CD4-positive, alpha-beta T cell (primary cell): ENCODE measurements at regions not wholly inside any gene's neighbourhood (a gene's known extent, or its start where the extent isn't known, plus 50 kb on each side); places are given as distances from the start of the nearest gene placed in this dataset.

Source experiments
- ATAC-seq: fragments of 200-7000 bp; cut with Tn5 transposase; one replicate; pipeline ENCODE4 v1.10.0; 2022; ENCODE audit warnings: mild to moderate bottlenecking; ENCODE audit not compliant: poor library complexity
- CTCF ChIA-PET: fragments of 350-600 bp; sonication (Branson Sonifier 250); formaldehyde crosslinking; loops from one replicate; lab custom pipeline; 2021; ENCODE audit warnings: antibody characterized with exemption, inconsistent platforms; lab: Charles Lee
- POLR2A ChIA-PET: fragments of 350-600 bp; sonication (Branson Sonifier 250); formaldehyde crosslinking; loops from one replicate; lab custom pipeline; 2021; ENCODE audit warnings: antibody characterized with exemption, inconsistent platforms; lab: Charles Lee
- DNase-seq, 14 experiments: peaks; one replicate each; pipeline ENCODE4 v3.0.0-alpha.2; 2013 to 2020; ENCODE audit warnings: mixed read lengths in 2 of 14
- H3K27ac ChIP-seq, 2 donors: one replicate each; pipeline versions ENCODE4 v1.5.1 to v1.7.0; 2013; ENCODE audit warnings: low read length in 2 of 2, low read depth in 1 of 2, mild to moderate bottlenecking in 1 of 2
- H3K27me3 ChIP-seq, 2 experiments: 1 replicate in 1 of 2; 2 replicates in 1 of 2; pipeline versions ENCODE4 v1.6.1 to v1.7.0; 2013; ENCODE audit warnings: low read length in 2 of 2, control low read depth in 1 of 2, mild to moderate bottlenecking in 1 of 2, moderate library complexity in 1 of 2; ENCODE audit not compliant: insufficient read depth in 2 of 2, control insufficient read depth in 1 of 2
- H3K36me3 ChIP-seq: one replicate; pipeline ENCODE4 v1.6.1; 2013; ENCODE audit warnings: low read length, control low read depth; ENCODE audit not compliant: insufficient read depth
- H3K4me1 ChIP-seq: one replicate; pipeline ENCODE4 v1.6.1; 2013; ENCODE audit warnings: low read length, control low read depth; ENCODE audit not compliant: insufficient read depth
- H3K4me3 ChIP-seq: one replicate; pipeline ENCODE4 v1.5.1; 2013; ENCODE audit warnings: mild to moderate bottlenecking, low read length, moderate library complexity
- H3K9me3 ChIP-seq, 2 experiments: 1 replicate in 1 of 2; 2 replicates in 1 of 2; pipeline versions ENCODE4 v1.6.1 to v1.7.0; 2013; ENCODE audit warnings: low read length in 2 of 2, mild to moderate bottlenecking in 2 of 2, control low read depth in 1 of 2, moderate library complexity in 1 of 2; ENCODE audit not compliant: control insufficient read depth in 1 of 2, insufficient read depth in 1 of 2
- H3K27ac Mint-ChIP-seq: one replicate; pipeline ENCODE4 v1.8.0; 2020; ENCODE audit warnings: mixed read lengths
- H3K27me3 Mint-ChIP-seq: one replicate; pipeline ENCODE4 v1.8.0; 2021; ENCODE audit warnings: mixed read lengths
- H3K36me3 Mint-ChIP-seq: one replicate; pipeline ENCODE4 v1.8.0; 2021; ENCODE audit warnings: low read depth, mixed read lengths
- H3K4me1 Mint-ChIP-seq: one replicate; pipeline ENCODE4 v1.8.0; 2021; ENCODE audit warnings: low read depth, mixed read lengths
- H3K4me3 Mint-ChIP-seq: one replicate; pipeline ENCODE4 v1.8.0; 2020; ENCODE audit warnings: mild to moderate bottlenecking, mixed read lengths
- H3K9me3 Mint-ChIP-seq: one replicate; pipeline ENCODE4 v1.8.0; 2020; ENCODE audit warnings: mixed read lengths
- intact Hi-C, 2 experiments: fragments of 100-400 bp; cut with DNase I in 1 of 2; cut with micrococcal nuclease in 1 of 2; formaldehyde crosslinking; loops; one replicate each; pipeline versions ENCODE4 v1.15.1 to v1.9.0; 2023 to 2025; cut with DNase I, micrococcal nuclease
- TF ChIP-seq, protein P1 (sequence below): fragments of 200-600 bp; IDR thresholded peaks from one replicate; pipeline ENCODE4 v1.8.0; 2022; ENCODE audit warnings: antibody characterized with exemption, mild to moderate bottlenecking

DNA sequence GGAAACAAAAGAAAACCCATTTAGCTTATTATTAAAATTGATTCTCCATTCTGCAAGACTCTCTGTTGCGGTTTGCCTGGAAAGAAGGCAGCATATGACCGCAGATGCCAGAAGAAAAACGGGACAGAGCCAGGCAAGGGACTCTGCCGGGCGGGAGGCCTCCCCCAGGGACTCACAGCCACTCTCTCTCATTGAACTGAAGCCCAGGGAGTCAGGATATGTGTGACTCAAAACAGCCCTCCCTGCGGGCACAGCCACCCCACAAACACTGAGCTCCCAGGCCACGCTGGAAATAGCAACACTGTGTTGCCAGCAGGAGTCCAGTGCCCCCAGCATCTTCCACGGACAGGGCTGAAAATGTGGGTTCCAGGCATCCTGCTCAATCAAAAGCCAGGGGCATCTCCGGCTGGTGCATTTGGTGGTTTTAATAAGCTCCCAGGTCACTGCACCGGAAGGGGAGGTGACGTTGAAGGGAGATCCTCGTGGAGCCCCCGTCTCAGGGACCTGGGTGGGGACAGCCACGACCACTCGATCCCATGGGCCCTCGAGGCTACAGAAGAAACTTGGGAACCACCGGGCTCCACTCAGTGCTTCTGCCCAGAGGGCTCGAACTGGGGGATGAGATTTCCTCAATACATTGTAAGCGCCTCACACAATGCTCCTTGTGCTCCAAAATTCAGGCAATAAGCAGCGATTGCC lies 624.5 kb downstream of the TBC1D22A start:
- ChIA-PET CTCF (no interaction called here), POLR2A (no interaction called here)
- Histone ChIP-seq H3K27ac (no peak overlapping the region), H3K36me3 (no peaks in the 10 kb centered on the region), H3K27me3 (no peaks in the 10 kb centered on the region), H3K4me1 (no peaks in the 10 kb centered on the region), H3K9me3 (peaks cover 0 to 11% of the 10 kb centered on the region in 2 experiments), H3K4me3 (no peak overlapping the region)
- Mint-ChIP-seq H3K4me3 (no peak overlapping the region), H3K36me3 (no peaks in the 10 kb centered on the region), H3K27me3 (peaks cover 9% of the 10 kb centered on the region), H3K4me1 (no peaks in the 10 kb centered on the region), H3K9me3 (no peaks in the 10 kb centered on the region), H3K27ac (no peak overlapping the region)
- intact Hi-C loops: loop anchor here in 1 of 2 experiments (1.0 kb wide), 1 partner anchor 21 kb away; no protein-coding TSS in a partner anchor
- ATAC-seq: no peak
- DNase-seq: no peak
- TF ChIP-seq, protein P1, sequence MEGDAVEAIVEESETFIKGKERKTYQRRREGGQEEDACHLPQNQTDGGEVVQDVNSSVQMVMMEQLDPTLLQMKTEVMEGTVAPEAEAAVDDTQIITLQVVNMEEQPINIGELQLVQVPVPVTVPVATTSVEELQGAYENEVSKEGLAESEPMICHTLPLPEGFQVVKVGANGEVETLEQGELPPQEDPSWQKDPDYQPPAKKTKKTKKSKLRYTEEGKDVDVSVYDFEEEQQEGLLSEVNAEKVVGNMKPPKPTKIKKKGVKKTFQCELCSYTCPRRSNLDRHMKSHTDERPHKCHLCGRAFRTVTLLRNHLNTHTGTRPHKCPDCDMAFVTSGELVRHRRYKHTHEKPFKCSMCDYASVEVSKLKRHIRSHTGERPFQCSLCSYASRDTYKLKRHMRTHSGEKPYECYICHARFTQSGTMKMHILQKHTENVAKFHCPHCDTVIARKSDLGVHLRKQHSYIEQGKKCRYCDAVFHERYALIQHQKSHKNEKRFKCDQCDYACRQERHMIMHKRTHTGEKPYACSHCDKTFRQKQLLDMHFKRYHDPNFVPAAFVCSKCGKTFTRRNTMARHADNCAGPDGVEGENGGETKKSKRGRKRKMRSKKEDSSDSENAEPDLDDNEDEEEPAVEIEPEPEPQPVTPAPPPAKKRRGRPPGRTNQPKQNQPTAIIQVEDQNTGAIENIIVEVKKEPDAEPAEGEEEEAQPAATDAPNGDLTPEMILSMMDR: no peak

DNA sequence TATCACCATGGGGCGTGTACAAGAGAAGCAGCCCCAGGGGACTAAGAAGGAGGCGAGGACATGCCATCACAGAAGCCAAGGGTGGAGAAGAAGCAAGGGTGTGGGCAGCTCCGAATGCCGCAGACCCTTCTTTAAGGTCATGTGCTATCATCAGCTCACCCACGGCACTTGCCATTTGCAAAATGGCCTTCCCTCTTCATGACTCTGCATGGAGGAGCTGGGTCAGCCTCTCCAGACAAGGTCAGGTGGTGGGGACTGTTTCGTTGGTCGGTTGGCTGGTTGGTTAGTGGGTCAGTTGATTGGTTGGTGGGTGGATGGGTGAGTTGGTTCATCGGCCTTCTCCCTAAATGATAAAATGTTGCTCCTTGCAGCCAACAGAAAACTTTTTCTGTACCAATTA lies 622.5 kb downstream of the TBC1D22A start:
- no peaks in the 10 kb centered on the region for H3K36me3 Mint-ChIP-seq
- no peak overlapping the region for H3K27ac Mint-ChIP-seq

DNA sequence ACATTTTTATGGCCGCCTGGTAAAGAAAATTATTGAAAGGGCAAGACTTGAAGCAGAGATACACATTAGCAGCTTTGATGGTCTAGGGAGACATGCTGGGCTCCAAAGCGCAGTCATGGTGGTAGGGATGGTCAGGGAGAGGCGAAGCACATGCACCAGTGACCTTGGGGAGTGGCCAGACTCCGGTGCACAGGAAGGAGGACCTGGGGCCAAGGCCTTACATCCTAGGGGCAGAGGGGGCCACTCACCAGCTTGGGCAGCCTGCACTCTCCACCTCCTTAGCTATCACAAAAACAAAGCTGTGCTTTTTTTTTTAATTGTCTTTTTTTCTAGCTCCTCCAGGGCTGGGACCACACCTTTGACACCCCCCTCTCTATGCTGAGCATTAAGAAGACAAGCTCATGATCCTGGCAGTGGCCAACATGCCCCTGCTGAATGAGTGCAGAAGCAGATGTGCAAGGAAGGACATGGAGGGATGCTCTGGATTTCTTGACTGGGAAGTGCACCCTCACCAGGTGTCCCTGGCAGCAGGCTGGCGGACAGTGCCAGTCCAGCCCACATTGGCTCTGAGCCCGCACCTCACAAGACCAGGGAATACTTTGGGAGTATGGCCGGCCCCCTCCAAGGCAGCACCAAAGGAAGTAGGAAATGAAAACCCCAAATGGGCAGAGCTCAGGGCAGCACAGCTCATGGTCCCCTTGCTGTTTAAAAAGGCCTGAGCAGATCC lies 619.9 kb downstream of the TBC1D22A start:
- H3K27ac ChIP-seq: no peak overlapping the region
- no peaks in the 10 kb centered on the region for H3K36me3 ChIP-seq
- Mint-ChIP-seq H3K36me3 (no peaks in the 10 kb centered on the region), H3K27ac (no peak overlapping the region), H3K4me3 (no peak overlapping the region), H3K9me3 (peaks cover 3% of the 10 kb centered on the region), H3K27me3 (peaks cover 9% of the 10 kb centered on the region), H3K4me1 (no peaks in the 10 kb centered on the region)
- no peaks in the 10 kb centered on the region for H3K27me3 ChIP-seq
- DNase-seq (no peak), ATAC-seq (no peak)
- ChIA-PET POLR2A (no interaction called here), CTCF (no interaction called here)
- H3K4me1 ChIP-seq: no peaks in the 10 kb centered on the region
- H3K4me3 ChIP-seq: no peak overlapping the region
- TF ChIP-seq, protein P1: no peak
- H3K9me3 ChIP-seq: no peaks in the 10 kb centered on the region
- intact Hi-C loops: no loop called here

More for the DNA sequence above, 622.5 kb downstream of the TBC1D22A start:
- ChIA-PET CTCF (no interaction called here), POLR2A (no interaction called here)
- Mint-ChIP-seq H3K4me3 (no peak overlapping the region), H3K4me1 (no peaks in the 10 kb centered on the region), H3K9me3 (no peaks in the 10 kb centered on the region), H3K27me3 (peaks cover 9% of the 10 kb centered on the region)
- H3K4me1 ChIP-seq: no peaks in the 10 kb centered on the region
- no peak for ATAC-seq
- intact Hi-C loops: no loop called here
- TF ChIP-seq, protein P1: no peak
- no peak overlapping the region for H3K4me3 ChIP-seq
- no peaks in the 10 kb centered on the region for H3K27me3 ChIP-seq
- H3K9me3 ChIP-seq: peaks cover 0 to under 1% of the 10 kb centered on the region in 2 experiments
- H3K36me3 ChIP-seq: no peaks in the 10 kb centered on the region
- no peak overlapping the region for H3K27ac ChIP-seq
- no peak for DNase-seq
